Activated CD8-positive, alpha-beta memory T cell treated with anti-CD3 and anti-CD28 coated beads for 24 hours (primary cell): ENCODE measurements at regions not wholly inside any gene's neighbourhood (a gene's known extent, or its start where the extent isn't known, plus 50 kb on each side); places are given as distances from the start of the nearest gene placed in this dataset.
"Not testable (repeated sequence)": the region's sequence is repeated elsewhere in the genome, so short reads cannot be mapped to it uniquely, and the experiment has no call there.

ENCODE experiments used
- DNase-seq: peaks from one replicate; pipeline ENCODE4 v3.0.0-alpha.2; 2020

GRCh38 chr11:86749821-86750401, 50.4 kb upstream of the PRSS23 start:
- no peak for DNase-seq

GRCh38 chr11:86749376-86749775, 51.0 kb upstream of the PRSS23 start:
- no peak for DNase-seq

- no peak for DNase-seq
These were observed 52.0 kb upstream of the PRSS23 start for GRCh38 chr11:86748296-86748695.

- no peak for DNase-seq
These were observed 52.5 kb upstream of the PRSS23 start for GRCh38 chr11:86747801-86748200.

- DNase-seq = no peak
These were observed 53.8 kb upstream of the PRSS23 start for GRCh38 chr11:86746514-86746913.

- no peak for DNase-seq
These were observed 54.8 kb upstream of the PRSS23 start for GRCh38 chr11:86745571-86745970.

GRCh38 chr11:86743223-86744118, 56.9 kb upstream of the PRSS23 start:
- peak; percentile 60 for DNase-seq

GRCh38 chr11:86741839-86742805, 58.2 kb upstream of the PRSS23 start:
- no peak for DNase-seq

- no peak for DNase-seq
These were observed 58.9 kb upstream of the PRSS23 start for GRCh38 chr11:86741484-86741835.

- no peak for DNase-seq
These were observed 59.5 kb upstream of the PRSS23 start for GRCh38 chr11:86740628-86741483.

GRCh38 chr11:86738568-86738967, 61.8 kb upstream of the PRSS23 start:
- no peak for DNase-seq

GRCh38 chr11:86737737-86738136, 62.6 kb upstream of the PRSS23 start:
- DNase-seq = no peak

- no peak for DNase-seq
These were observed 63.1 kb upstream of the PRSS23 start for GRCh38 chr11:86737230-86737629.

- DNase-seq = no peak
These were observed 63.8 kb upstream of the PRSS23 start for GRCh38 chr11:86736291-86737143.

- DNase-seq = no peak
These were observed 63.3 kb upstream of the ME3 start for GRCh38 chr11:86735451-86736290.

GRCh38 chr11:86732739-86733138, 60.3 kb upstream of the ME3 start:
- not testable (repeated sequence) for DNase-seq

- DNase-seq = not testable (repeated sequence)
These were observed 59.9 kb upstream of the ME3 start for GRCh38 chr11:86732286-86732685.

GRCh38 chr11:86729576-86729975, 57.2 kb upstream of the ME3 start:
- not testable (repeated sequence) for DNase-seq

GRCh38 chr11:86728562-86728961, 56.1 kb upstream of the ME3 start:
- no peak for DNase-seq

- no peak for DNase-seq
These were observed 54.5 kb upstream of the ME3 start for GRCh38 chr11:86726770-86727504.
